T47D (cell line): ENCODE measurements at regions not wholly inside any gene's neighbourhood (a gene's known extent, or its start where the extent isn't known, plus 50 kb on each side); places are given as distances from the start of the nearest gene placed in this dataset.

Source experiments
- DNase-seq, 2 experiments: peaks; one replicate each; pipeline versions ENCODE4 v3.0.0 to v3.0.0-alpha.2; 2011 to 2012; ENCODE audit warnings: low read depth in 1 of 2, low spot score in 1 of 2
- JUND ChIP-seq: IDR thresholded peaks from 2 replicates; pipeline ENCODE4 v1.6.1; 2012; ENCODE audit warnings: low read depth
- in situ Hi-C: cut with HindIII; loops from 2 replicates; pipeline ENCODE4 v1.10.0; 2016; ENCODE audit warnings: low sequenced_read_pairs, low pct_unique_long_range_greater_than_20kb

GRCh38 chr1:4058122-4058521 lies 158.1 kb upstream of the C1orf174 start:
- no peak for DNase-seq
- no peak for TF ChIP-seq JUND
- in situ Hi-C loops: no loop called here

- TF ChIP-seq JUND: no peak
- DNase-seq: no peak
- in situ Hi-C loops: no loop called here
These were observed 158.6 kb upstream of the C1orf174 start for GRCh38 chr1:4058706-4059105.

GRCh38 chr1:4059270-4059669 lies 159.2 kb upstream of the C1orf174 start:
- in situ Hi-C loops: no loop called here
- DNase-seq: no peak
- no peak for TF ChIP-seq JUND

GRCh38 chr1:4060850-4061249 lies 160.8 kb upstream of the C1orf174 start:
- in situ Hi-C loops: no loop called here
- TF ChIP-seq JUND: no peak
- DNase-seq: no peak

- no peak for DNase-seq
- no peak for TF ChIP-seq JUND
- in situ Hi-C loops: no loop called here
These were observed 161.5 kb upstream of the C1orf174 start for GRCh38 chr1:4061521-4062031.

- in situ Hi-C loops: no loop called here
- TF ChIP-seq JUND: no peak
- DNase-seq: no peak
These were observed 162.0 kb upstream of the C1orf174 start for GRCh38 chr1:4062041-4062440.

GRCh38 chr1:4062560-4062959 lies 162.5 kb upstream of the C1orf174 start:
- in situ Hi-C loops: no loop called here

GRCh38 chr1:4062992-4063391 lies 162.9 kb upstream of the C1orf174 start:
- TF ChIP-seq JUND: no peak
- DNase-seq: no peak
- in situ Hi-C loops: no loop called here

More at GRCh38 chr1:4062560-4062959, 162.5 kb upstream of the C1orf174 start:
- DNase-seq: no peak
- TF ChIP-seq JUND: no peak

- TF ChIP-seq JUND: no peak
- in situ Hi-C loops: no loop called here
- no peak for DNase-seq
These were observed 163.4 kb upstream of the C1orf174 start for GRCh38 chr1:4063516-4063915.

- no peak for TF ChIP-seq JUND
- DNase-seq: no peak
- in situ Hi-C loops: no loop called here
These were observed 164.2 kb upstream of the C1orf174 start for GRCh38 chr1:4064150-4064889.

GRCh38 chr1:4066860-4067599 lies 167.0 kb upstream of the C1orf174 start:
- no peak for TF ChIP-seq JUND
- no peak for DNase-seq
- in situ Hi-C loops: no loop called here

GRCh38 chr1:4068076-4068475 lies 168.0 kb upstream of the C1orf174 start:
- no peak for TF ChIP-seq JUND
- no peak for DNase-seq
- in situ Hi-C loops: no loop called here

- no peak for DNase-seq
- in situ Hi-C loops: no loop called here
- TF ChIP-seq JUND: no peak
These were observed 171.6 kb upstream of the C1orf174 start for GRCh38 chr1:4071653-4072052.
